ENCODE measurements at regions not wholly inside any gene's neighbourhood (a gene's known extent, or its start where the extent isn't known, plus 50 kb on each side); places are given as distances from the start of the nearest gene placed in this dataset.

DNA sequence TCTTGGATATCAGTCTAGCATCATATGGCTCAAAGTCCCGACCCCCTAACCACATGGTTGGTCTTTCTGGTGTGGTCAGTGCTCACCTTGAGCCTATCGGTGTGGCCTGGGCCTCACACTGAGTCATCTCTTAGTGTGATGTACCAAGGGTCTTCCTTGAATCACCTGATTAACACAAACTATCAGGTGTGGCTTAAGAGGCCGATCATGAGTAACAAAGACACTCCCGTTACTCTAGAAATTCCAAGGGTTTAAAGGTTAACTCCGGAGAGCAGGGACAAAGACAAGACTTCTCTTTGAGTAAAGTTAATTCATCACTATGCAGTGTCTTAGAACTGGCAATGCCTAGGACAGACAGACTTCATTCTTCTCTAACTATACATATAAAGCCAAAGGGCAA is 52.3 kb upstream of the ARMC3 start:
- DNase-seq (ENCODE audit: low spot score): no peak
- TF ChIP-seq, protein P1, sequence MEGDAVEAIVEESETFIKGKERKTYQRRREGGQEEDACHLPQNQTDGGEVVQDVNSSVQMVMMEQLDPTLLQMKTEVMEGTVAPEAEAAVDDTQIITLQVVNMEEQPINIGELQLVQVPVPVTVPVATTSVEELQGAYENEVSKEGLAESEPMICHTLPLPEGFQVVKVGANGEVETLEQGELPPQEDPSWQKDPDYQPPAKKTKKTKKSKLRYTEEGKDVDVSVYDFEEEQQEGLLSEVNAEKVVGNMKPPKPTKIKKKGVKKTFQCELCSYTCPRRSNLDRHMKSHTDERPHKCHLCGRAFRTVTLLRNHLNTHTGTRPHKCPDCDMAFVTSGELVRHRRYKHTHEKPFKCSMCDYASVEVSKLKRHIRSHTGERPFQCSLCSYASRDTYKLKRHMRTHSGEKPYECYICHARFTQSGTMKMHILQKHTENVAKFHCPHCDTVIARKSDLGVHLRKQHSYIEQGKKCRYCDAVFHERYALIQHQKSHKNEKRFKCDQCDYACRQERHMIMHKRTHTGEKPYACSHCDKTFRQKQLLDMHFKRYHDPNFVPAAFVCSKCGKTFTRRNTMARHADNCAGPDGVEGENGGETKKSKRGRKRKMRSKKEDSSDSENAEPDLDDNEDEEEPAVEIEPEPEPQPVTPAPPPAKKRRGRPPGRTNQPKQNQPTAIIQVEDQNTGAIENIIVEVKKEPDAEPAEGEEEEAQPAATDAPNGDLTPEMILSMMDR (conservative IDR thresholded peaks at IDR 0.05; ENCODE audit: low read depth): no peak
- POLR2A ChIA-PET (ENCODE audit: low non-redundant PET): no interaction called here
- H3K27ac ChIP-seq: no peak overlapping the region
- CTCF ChIA-PET: no interaction called here

DNA sequence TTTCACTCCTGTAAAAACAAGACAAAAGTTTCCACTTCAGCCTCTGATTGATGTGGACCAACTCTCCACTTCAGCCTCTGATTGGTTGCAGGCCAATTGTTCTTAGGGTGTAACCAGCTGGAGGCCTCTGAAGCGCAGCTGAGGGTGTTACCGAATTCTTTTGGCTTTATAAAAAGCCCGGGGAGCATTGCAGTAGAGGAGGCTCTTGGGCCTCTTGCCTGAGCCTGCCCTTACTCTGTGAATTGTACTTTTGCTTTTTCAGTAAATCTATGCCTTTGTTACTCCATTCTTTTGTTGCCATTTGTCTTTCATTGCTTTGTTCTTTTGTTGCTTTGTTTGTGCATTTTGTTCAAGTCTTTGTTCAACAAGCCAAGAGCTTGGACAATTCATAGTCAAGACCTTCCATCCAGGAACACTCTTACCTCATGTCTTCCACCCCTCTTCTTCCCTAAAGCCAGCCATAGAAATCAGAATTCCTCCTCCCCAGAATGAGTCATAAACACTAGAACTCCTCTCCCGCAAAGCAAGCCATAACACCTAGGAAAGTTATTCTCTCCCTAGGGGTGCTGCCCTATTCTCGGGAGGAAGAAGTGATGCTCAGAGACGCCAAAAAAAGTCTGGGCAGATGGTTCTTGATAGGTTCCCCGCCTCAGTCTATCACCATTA is 53.5 kb upstream of the ARMC3 start:
- no peak overlapping the region for H3K27ac ChIP-seq
- DNase-seq (ENCODE audit: low spot score): no peak
- TF ChIP-seq, protein P1 (conservative IDR thresholded peaks at IDR 0.05; ENCODE audit: low read depth): no peak
- POLR2A ChIA-PET (ENCODE audit: low non-redundant PET): no interaction called here
- CTCF ChIA-PET: no interaction called here

DNA sequence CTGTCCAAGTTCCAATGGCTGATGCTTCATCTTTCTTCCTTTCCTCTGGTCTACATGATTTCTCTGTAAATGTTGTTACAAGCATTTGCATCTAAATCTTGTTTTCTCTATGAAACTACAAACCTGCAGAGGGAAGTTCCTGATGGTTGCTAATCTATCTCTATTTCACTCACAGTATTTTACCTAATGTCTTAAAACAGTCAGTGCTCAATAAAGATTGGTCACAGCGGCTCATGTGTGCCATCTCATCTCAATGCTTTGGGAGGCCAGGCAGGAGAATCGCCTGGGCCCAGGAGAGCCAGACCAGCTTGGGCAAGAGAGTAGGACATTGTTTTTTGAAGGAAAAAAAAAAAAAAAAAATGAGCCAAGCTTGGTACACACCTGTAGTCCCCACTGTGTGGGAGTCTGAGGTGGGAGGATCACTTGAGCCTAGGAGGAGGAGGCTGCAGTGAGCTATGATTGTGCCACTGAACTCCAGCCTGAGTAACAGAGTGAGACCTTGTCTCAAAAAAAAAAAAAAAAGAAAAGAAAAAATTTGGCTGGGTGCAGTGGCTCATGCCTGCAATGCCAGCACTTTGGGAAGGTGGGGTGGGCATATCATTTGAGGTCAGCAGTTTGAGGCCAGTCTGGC is 71.3 kb upstream of the ARMC3 start:
- POLR2A ChIA-PET (ENCODE audit: low non-redundant PET): no interaction called here

DNA sequence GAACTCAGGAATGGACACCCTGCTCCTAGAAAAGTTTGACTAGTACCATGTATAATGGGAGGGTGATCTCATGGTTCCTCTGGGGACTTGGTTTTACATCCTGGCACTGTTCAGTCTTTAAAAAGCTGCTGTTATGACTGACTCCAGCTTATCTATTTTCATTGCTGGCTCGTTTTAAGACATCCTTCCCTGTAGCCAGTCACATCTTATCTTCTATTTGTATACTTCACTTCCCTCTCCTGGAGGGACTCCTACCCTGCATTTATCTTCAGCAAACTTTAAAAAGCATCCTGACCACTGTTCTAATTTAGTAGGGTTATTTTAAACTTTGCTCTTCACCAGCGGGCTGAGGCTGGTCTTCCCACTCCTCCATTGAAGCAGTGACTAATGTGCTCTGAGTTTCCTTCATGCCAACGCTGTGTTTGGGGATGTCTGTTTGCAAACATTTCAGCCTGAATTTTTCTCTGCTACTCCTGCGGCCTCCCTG is 72.9 kb upstream of the ARMC3 start:
- ChIA-PET CTCF (no interaction called here), POLR2A (ENCODE audit: low non-redundant PET) (no interaction called here)

More for the DNA sequence above, 71.3 kb upstream of the ARMC3 start:
- TF ChIP-seq, protein P1 (conservative IDR thresholded peaks at IDR 0.05; ENCODE audit: low read depth): no peak
- H3K27ac ChIP-seq: no peak overlapping the region
- CTCF ChIA-PET: no interaction called here
- no peak for DNase-seq (ENCODE audit: low spot score)

DNA sequence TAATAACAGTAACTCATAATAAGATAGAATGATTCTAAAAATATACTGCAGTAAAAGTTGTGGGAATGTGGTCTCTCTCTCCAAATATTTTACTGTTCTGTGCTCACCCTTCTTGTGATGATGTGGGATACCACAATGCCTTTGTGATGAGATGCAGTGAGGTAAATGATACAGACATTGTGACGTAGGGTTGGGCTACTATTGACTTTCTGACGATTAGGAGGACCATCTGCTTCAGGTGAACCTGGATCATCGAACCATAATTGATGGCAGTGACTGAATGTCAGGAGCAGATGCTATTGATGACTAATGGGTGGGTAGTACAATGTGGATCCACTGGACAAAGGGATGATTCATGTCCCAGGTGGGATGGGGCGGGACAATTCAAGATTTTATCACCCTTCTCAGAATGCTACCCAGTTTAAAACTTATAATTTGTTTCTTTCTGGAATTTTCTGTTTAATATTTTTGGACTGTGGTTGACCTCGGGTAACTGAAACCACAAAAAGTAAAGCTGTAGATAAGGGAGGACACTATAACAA is 73.9 kb upstream of the ARMC3 start:
- ChIA-PET CTCF (no interaction called here), POLR2A (ENCODE audit: low non-redundant PET) (no interaction called here)
- TF ChIP-seq, protein P1 (conservative IDR thresholded peaks at IDR 0.05; ENCODE audit: low read depth): no peak
- H3K27ac ChIP-seq: no peak overlapping the region
- no peak for DNase-seq (ENCODE audit: low spot score)

More for the DNA sequence above, 72.9 kb upstream of the ARMC3 start:
- DNase-seq (ENCODE audit: low spot score): no peak
- H3K27ac ChIP-seq: no peak overlapping the region
- TF ChIP-seq, protein P1 (conservative IDR thresholded peaks at IDR 0.05; ENCODE audit: low read depth): no peak

DNA sequence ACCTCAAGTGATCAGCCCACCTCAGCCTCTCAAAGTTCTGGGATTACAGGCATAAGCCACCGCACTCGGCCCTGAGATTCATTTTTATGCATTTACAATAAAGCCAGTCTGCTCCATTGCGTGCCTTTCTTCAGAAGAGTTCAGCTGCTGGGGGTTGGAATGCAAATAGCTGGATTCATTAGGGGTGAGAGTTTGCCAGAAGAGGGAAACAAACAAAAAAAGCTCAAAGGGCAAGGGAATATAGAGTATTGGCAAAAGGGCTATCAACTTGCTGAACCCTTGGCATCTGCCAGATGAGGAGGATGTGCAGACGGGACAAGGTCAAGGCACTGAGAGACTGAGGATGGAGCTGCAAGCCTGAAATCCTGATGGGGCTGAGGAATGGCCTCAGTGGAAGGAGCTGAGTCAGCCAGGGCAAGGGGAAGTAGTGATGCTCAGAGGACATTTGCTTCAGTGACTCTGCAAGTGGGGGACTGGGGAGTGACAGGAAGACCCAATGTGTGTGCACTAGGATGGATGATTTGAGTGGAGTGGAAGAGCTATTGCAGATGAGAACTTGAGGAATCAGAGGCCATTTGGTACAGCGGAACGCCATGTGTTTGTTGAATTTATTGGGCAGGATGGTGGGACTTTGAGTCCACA is 75.0 kb upstream of the ARMC3 start:
- DNase-seq (ENCODE audit: low spot score): no peak

More for the DNA sequence above, 75.0 kb upstream of the ARMC3 start:
- H3K27ac ChIP-seq: no peak overlapping the region
- CTCF ChIA-PET: no interaction called here
- TF ChIP-seq, protein P1 (conservative IDR thresholded peaks at IDR 0.05; ENCODE audit: low read depth): no peak
- POLR2A ChIA-PET (ENCODE audit: low non-redundant PET): no interaction called here

Data from RWPE1 (cell line).